Activated naive CD4-positive, alpha-beta T cell treated with anti-CD3 and anti-CD28 coated beads for 36 hours (primary cell): ENCODE measurements at regions not wholly inside any gene's neighbourhood (a gene's known extent, or its start where the extent isn't known, plus 50 kb on each side); places are given as distances from the start of the nearest gene placed in this dataset.
"Not testable (repeated sequence)": the region's sequence is repeated elsewhere in the genome, so short reads cannot be mapped to it uniquely, and the experiment has no call there.

Source experiments
- CTCF ChIA-PET: fragments of 350-600 bp; sonication (Branson Sonifier 250); formaldehyde crosslinking; loops from one replicate; lab custom pipeline; 2021; ENCODE audit warnings: antibody characterized with exemption; lab: Charles Lee
- DNase-seq: peaks from one replicate; pipeline ENCODE4 v3.0.0-alpha.2; 2020
- H3K27ac Mint-ChIP-seq: one replicate; pipeline ENCODE4 v1.8.0; 2021; ENCODE audit warnings: mild to moderate bottlenecking, mixed read lengths
- H3K27me3 Mint-ChIP-seq: one replicate; pipeline ENCODE4 v1.8.0; 2021; ENCODE audit warnings: low read depth, mixed read lengths
- H3K36me3 Mint-ChIP-seq: one replicate; pipeline ENCODE4 v1.8.0; 2021; ENCODE audit warnings: low read depth, mixed read lengths
- H3K4me1 Mint-ChIP-seq: one replicate; pipeline ENCODE4 v1.8.0; 2021; ENCODE audit warnings: low read depth, mixed read lengths
- H3K4me3 Mint-ChIP-seq: one replicate; pipeline ENCODE4 v1.8.0; 2021; ENCODE audit warnings: mild to moderate bottlenecking, moderate library complexity, mixed read lengths
- H3K9me3 Mint-ChIP-seq: one replicate; pipeline ENCODE4 v1.8.0; 2021; ENCODE audit warnings: mixed read lengths
- intact Hi-C: fragments of 100-400 bp; cut with micrococcal nuclease; formaldehyde crosslinking; loops from one replicate; pipeline ENCODE4 v1.15.1; 2023

GRCh38 chr1:101406271-101406670, 169.5 kb downstream of the S1PR1 start:
- CTCF ChIA-PET: interaction anchor here (1.3 kb wide), 1 partner anchor 97 kb away, joined by 3 read pairs; no protein-coding TSS in a partner anchor
- Mint-ChIP-seq H3K27me3 (peaks cover 6% of the 10 kb centered on the region), H3K27ac (no peak overlapping the region), H3K4me3 (no peak overlapping the region), H3K4me1 (peaks cover 6% of the 10 kb centered on the region), H3K9me3 (no peaks in the 10 kb centered on the region), H3K36me3 (no peaks in the 10 kb centered on the region)
- DNase-seq: no peak
- intact Hi-C loops: no loop called here

- CTCF ChIA-PET: interaction anchor here (1.3 kb wide), 1 partner anchor 98 kb away, joined by 3 read pairs; no protein-coding TSS in a partner anchor
- Mint-ChIP-seq H3K4me1 (peaks cover 6% of the 10 kb centered on the region), H3K9me3 (no peaks in the 10 kb centered on the region), H3K27ac (no peak overlapping the region), H3K27me3 (peaks cover 6% of the 10 kb centered on the region), H3K4me3 (no peak overlapping the region), H3K36me3 (no peaks in the 10 kb centered on the region)
- intact Hi-C loops: no loop called here
- DNase-seq: no peak
Observed at GRCh38 chr1:101406681-101407080, 169.9 kb downstream of the S1PR1 start.

- no peaks in the 10 kb centered on the region for H3K36me3 Mint-ChIP-seq
- CTCF ChIA-PET: interaction anchor here (1.6 kb wide), 2 partner anchors 98 kb away, joined by 4 read pairs; no protein-coding TSS in a partner anchor
- DNase-seq: no peak
- intact Hi-C loops: no loop called here
- no peaks in the 10 kb centered on the region for H3K9me3 Mint-ChIP-seq
- H3K27me3 Mint-ChIP-seq: peaks cover 6% of the 10 kb centered on the region
- no peak overlapping the region for H3K27ac Mint-ChIP-seq
- peaks cover 6% of the 10 kb centered on the region for H3K4me1 Mint-ChIP-seq
- no peak overlapping the region for H3K4me3 Mint-ChIP-seq
Observed at GRCh38 chr1:101407505-101408211, 170.8 kb downstream of the S1PR1 start.

- CTCF ChIA-PET: interaction anchor here (1.6 kb wide), 2 partner anchors 98 to 99 kb away, joined by 4 read pairs; no protein-coding TSS in a partner anchor
- H3K4me3 Mint-ChIP-seq: no peak overlapping the region
- no peak for DNase-seq
Observed at GRCh38 chr1:101408212-101409042, 171.6 kb downstream of the S1PR1 start.

DNA sequence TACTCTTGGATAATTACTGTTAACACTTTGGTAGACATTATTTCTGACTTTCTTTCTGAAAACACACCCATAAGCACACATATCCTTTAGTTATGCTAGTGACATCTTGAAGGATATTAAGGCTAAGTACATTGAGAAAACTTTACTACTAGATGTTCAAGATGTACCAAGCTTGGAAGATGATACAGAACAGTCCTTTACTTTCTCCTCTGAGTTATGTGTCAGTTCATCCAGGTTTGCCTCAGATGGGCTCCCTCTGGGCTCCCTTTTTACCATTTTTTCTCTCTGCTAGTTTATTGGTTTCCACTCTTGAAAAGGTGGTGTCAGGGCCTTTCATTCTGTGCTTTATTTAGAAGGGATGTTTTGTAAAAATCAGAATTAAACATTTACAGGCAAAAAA, 172.3 kb downstream of the S1PR1 start:
- Mint-ChIP-seq H3K9me3 (no peaks in the 10 kb centered on the region), H3K4me1 (peaks cover 6% of the 10 kb centered on the region), H3K36me3 (no peaks in the 10 kb centered on the region), H3K27me3 (peaks cover 6% of the 10 kb centered on the region), H3K27ac (no peak overlapping the region), H3K4me3 (no peak overlapping the region)
- CTCF ChIA-PET: no interaction called here
- no peak for DNase-seq
- intact Hi-C loops: no loop called here

More at GRCh38 chr1:101408212-101409042, 171.6 kb downstream of the S1PR1 start:
- H3K27ac Mint-ChIP-seq: no peak overlapping the region
- no peaks in the 10 kb centered on the region for H3K36me3 Mint-ChIP-seq
- H3K4me1 Mint-ChIP-seq: peaks cover 6% of the 10 kb centered on the region
- intact Hi-C loops: no loop called here
- no peaks in the 10 kb centered on the region for H3K9me3 Mint-ChIP-seq
- peaks cover 6% of the 10 kb centered on the region for H3K27me3 Mint-ChIP-seq

DNA sequence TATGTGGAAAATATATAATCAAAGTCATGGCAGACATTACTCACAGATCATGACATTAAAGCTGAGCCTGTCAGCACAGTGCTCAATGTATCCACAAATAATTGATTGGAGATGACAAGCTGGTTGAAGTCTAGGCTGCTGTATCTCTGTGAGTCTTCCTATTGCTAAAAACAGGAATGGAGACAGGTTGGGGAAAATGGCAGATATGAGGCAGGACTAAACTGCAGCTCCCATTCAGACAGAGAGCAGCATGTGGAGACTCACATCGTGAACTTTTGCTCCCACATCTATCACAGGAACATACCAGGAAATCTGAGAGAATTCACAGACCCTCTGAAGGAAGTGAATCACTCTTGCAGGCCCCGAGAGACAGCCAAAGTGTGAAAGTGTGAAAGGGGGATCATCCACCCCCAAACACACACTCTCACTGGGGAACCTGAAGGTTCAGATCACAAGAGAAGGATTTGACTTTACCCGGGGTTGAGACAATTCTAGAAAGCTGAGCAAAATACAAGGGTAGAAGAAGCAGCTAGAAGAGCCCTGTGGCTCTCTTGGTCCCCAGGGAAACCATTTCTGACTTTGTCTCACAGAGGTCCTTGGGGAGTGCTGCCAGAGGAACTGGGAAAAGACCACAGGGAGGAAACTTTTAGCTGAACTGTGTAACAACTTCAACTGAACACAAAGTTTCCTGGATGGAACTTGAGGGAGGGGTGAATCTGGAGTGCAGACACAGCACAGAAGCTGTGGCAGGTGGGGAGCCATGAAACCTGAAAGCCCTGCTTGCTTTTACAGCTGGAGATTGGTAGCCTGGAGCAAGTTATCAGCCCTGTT, 173.4 kb downstream of the S1PR1 start:
- H3K27me3 Mint-ChIP-seq: peaks cover 6% of the 10 kb centered on the region
- H3K27ac Mint-ChIP-seq: no peak overlapping the region
- H3K4me3 Mint-ChIP-seq: no peak overlapping the region
- no peak for DNase-seq
- CTCF ChIA-PET: interaction anchor here (0.6 to 0.7 kb wide), 2 partner anchors 101 to 500 kb away, joined by 3 to 6 read pairs; no protein-coding TSS in a partner anchor
- H3K36me3 Mint-ChIP-seq: no peaks in the 10 kb centered on the region
- H3K9me3 Mint-ChIP-seq: no peaks in the 10 kb centered on the region
- peaks cover 6% of the 10 kb centered on the region for H3K4me1 Mint-ChIP-seq
- intact Hi-C loops: no loop called here

DNA sequence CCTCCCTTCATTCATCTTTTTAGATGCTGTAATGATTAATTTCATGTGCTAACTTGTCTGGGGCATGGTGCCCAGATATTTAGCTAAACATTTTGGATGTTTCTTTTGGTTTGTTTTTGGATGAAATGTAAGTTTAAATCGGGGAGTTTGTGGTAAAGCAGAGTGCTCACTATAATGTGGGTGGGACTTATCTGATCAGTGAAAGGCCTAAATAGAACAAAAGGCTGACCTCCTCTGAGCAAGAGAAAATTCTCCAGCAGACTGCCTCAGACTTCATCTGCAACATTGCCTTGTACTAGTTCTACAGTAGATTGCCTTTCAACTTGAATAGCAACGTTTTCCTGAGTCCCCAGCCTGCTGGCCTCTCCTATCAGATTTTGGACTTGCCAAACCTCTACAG, 183.6 kb downstream of the S1PR1 start:
- Mint-ChIP-seq H3K9me3 (peaks cover 4% of the 10 kb centered on the region), H3K27ac (no peak overlapping the region), H3K4me3 (no peak overlapping the region), H3K36me3 (no peaks in the 10 kb centered on the region), H3K4me1 (no peaks in the 10 kb centered on the region), H3K27me3 (no peaks in the 10 kb centered on the region)
- DNase-seq: no peak
- intact Hi-C loops: no loop called here
- CTCF ChIA-PET: no interaction called here

GRCh38 chr1:101428083-101428482, 191.3 kb downstream of the S1PR1 start:
- CTCF ChIA-PET: interaction anchor here (0.6 to 1.1 kb wide), 2 partner anchors 119 to 561 kb away, joined by 3 to 4 read pairs; no protein-coding TSS in a partner anchor
- H3K27ac Mint-ChIP-seq, H3K27me3 Mint-ChIP-seq, DNase-seq, H3K4me1 Mint-ChIP-seq, H3K36me3 Mint-ChIP-seq, H3K4me3 Mint-ChIP-seq, H3K9me3 Mint-ChIP-seq, intact Hi-C loops: not testable (repeated sequence)

GRCh38 chr1:101428562-101428961, 191.7 kb downstream of the S1PR1 start:
- CTCF ChIA-PET: interaction anchor here (1.1 kb wide), 1 partner anchor 119 kb away, joined by 3 read pairs; no protein-coding TSS in a partner anchor
- no peaks in the 10 kb centered on the region for H3K27me3 Mint-ChIP-seq
- no peaks in the 10 kb centered on the region for H3K36me3 Mint-ChIP-seq
- no peak overlapping the region for H3K4me3 Mint-ChIP-seq
- no peaks in the 10 kb centered on the region for H3K4me1 Mint-ChIP-seq
- no peak overlapping the region for H3K27ac Mint-ChIP-seq
- peaks cover under 1% of the 10 kb centered on the region for H3K9me3 Mint-ChIP-seq
- no peak for DNase-seq
- intact Hi-C loops: no loop called here

DNA sequence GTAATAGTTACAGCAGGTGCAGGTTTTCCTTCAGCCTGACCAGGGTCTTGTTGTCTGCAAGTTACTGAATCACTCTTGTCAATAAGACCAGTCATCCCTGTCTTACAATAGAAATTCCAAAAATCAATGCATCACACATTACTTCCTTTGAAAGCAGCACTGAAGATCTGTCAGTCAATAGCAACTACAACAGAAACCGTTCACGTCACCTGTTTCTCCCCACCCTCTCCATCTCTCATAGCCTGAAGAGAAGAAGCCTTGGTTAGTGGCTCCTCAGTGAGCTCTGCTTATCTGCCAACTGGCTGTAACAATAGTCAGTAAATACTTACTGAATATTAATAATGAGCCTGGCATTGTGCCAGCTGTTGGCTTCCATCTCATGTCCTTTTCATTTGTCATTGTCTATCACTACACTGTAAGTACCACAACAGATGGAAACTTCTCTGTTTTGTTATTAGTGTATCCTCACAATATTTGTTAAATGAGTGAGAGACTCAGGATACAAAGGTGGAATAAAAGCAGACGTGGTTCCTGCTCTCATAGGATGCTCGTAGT, 195.2 kb downstream of the S1PR1 start:
- H3K27ac Mint-ChIP-seq: no peak overlapping the region
- H3K36me3 Mint-ChIP-seq: no peaks in the 10 kb centered on the region
- no peak overlapping the region for H3K4me3 Mint-ChIP-seq
- DNase-seq: no peak
- H3K9me3 Mint-ChIP-seq: no peaks in the 10 kb centered on the region
- intact Hi-C loops: no loop called here
- CTCF ChIA-PET: interaction anchor here (0.6 to 0.9 kb wide), 2 partner anchors 21 to 74 kb away, joined by 3 read pairs; no protein-coding TSS in a partner anchor
- no peaks in the 10 kb centered on the region for H3K27me3 Mint-ChIP-seq
- no peaks in the 10 kb centered on the region for H3K4me1 Mint-ChIP-seq

DNA sequence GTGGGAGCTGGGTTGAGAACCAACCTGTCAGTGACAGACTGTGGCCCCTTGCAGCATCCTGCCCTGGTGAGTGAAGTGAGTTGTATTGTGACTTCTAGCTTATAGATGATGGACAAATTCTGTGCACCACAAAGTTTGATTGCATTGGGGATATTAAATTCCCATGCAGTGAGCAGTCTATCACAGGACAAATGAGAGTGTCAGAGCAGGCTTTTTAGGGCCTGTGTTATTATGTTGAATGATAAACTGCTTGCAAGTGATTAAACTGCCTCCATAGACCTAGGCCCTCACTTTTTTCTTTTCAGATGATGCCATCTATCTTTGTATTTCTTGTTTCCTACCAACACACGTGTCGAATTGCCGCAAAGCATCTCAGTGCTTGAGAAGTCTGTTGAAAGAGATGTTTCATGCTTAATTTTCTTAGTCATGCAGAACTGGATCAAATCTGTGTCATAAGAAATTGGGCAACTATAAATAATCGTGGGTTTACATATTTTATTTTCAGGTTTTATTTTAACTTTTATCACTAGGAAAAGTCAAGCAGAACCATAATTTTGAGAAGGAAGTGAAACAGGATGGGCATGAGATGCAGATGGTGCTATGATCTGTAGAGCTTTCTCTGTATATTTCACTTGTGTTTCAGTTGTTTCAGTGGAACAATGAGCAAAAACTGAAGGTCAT, 199.2 kb downstream of the S1PR1 start:
- intact Hi-C loops: no loop called here
- Mint-ChIP-seq H3K27ac (no peak overlapping the region), H3K9me3 (no peaks in the 10 kb centered on the region), H3K4me3 (no peak overlapping the region), H3K36me3 (no peaks in the 10 kb centered on the region), H3K27me3 (no peaks in the 10 kb centered on the region), H3K4me1 (no peaks in the 10 kb centered on the region)
- DNase-seq: no peak
- CTCF ChIA-PET: no interaction called here
